ENCODE measurements at regions not wholly inside any gene's neighbourhood (a gene's known extent, or its start where the extent isn't known, plus 50 kb on each side); places are given as distances from the start of the nearest gene placed in this dataset.

DNA sequence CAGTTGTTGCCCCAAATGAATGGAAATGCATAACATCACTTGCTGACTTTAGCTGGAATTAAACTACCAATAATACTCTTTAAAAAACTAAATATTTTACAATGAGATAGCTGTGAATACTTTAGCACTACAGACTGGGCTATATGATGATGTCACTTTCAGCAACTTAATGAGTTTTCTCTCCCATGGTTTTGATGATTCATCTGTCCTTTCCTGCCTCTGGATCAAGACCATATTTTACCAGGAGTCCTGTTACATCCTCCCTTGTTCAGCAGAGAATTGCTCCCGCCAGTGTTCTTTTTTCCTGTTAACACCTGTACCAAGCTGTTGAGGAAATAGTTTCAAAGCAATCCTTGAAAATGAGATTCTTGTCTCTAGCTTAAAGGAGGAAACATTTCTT, 543.0 kb downstream of the SPRY1 start:
- Mint-ChIP-seq H3K36me3 (no peaks in the 10 kb centered on the region), H3K4me3 (no peak overlapping the region), H3K4me1 (no peaks in the 10 kb centered on the region), H3K9me3 (peaks cover 0 to 3% (median 3%) of the 10 kb centered on the region in 3 donors), H3K27ac (no peak overlapping the region), H3K27me3 (no peaks in the 10 kb centered on the region)

DNA sequence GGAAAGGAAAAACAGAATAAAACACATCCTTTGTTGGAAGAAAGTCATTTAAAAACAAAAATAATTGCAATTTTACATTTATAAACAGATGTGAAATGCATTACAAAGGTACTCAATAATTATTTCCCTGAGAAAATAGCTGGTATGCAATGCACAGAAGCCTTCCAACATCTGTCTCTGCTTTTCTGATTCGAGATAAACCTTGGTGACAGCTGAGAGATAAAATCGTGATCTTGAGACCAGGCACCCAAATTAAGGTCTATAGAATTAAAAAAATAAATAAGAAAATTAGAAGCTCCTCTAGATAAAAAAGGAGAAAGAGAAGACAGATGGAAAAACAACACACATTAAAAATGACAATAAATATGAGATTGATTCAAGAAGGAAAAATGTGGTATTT, 544.0 kb downstream of the SPRY1 start:
- no peaks in the 10 kb centered on the region for H3K4me1 Mint-ChIP-seq
- no peak overlapping the region for H3K4me3 Mint-ChIP-seq
- no peaks in the 10 kb centered on the region for H3K27me3 Mint-ChIP-seq
- H3K9me3 Mint-ChIP-seq, result no peaks in the 10 kb centered on the region
- no peaks in the 10 kb centered on the region for H3K36me3 Mint-ChIP-seq
- no peak overlapping the region for H3K27ac Mint-ChIP-seq

DNA sequence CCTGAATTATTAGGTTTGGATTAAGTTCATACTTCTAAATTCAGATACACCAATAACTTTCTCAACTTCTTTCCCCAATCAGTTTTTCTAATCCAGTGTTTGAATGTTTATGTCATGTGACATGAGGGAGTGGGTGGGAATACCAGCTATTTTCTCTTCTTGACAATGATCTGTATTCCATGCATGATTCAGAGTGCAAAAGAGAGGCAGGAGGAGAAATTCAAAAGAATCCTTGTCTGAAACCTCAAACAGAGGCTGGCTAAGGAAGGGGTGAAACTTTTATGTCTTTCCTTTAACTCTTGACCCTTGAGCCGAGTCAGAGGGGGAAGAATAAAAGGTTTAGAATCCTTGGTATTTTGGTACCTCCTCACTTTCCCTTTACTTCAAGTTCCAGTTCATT, 544.7 kb downstream of the SPRY1 start:
- H3K27ac Mint-ChIP-seq, result no peak overlapping the region
- H3K4me1 Mint-ChIP-seq, result no peaks in the 10 kb centered on the region
- H3K4me3 Mint-ChIP-seq, result no peak overlapping the region
- H3K27me3 Mint-ChIP-seq, result no peaks in the 10 kb centered on the region
- H3K9me3 Mint-ChIP-seq, result peaks cover 0 to 2% (median 0%) of the 10 kb centered on the region in 3 donors
- no peaks in the 10 kb centered on the region for H3K36me3 Mint-ChIP-seq

DNA sequence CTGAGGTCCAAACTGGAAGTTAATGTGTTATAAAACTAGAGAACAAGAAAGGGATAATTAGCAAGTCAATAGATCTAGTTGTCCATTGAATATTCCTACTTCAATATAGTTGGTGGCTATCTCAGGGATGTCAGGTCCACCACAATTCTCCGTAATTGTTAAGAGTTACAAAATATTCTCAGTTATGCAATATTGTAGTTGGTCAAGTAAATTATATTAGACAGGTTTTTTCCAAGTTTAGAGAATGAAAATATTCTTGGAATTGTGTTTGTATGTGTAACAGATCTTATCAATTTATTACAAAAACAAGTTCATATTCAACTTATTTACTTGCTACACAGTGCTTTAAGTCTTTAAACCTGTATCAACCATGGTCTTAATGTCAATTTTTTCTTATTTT, 547.4 kb downstream of the SPRY1 start:
- Mint-ChIP-seq H3K4me1 (no peaks in the 10 kb centered on the region), H3K27me3 (no peaks in the 10 kb centered on the region), H3K36me3 (no peaks in the 10 kb centered on the region), H3K9me3 (peaks cover 0 to 2% (median 0%) of the 10 kb centered on the region in 3 donors), H3K27ac (no peak overlapping the region), H3K4me3 (no peak overlapping the region)

DNA sequence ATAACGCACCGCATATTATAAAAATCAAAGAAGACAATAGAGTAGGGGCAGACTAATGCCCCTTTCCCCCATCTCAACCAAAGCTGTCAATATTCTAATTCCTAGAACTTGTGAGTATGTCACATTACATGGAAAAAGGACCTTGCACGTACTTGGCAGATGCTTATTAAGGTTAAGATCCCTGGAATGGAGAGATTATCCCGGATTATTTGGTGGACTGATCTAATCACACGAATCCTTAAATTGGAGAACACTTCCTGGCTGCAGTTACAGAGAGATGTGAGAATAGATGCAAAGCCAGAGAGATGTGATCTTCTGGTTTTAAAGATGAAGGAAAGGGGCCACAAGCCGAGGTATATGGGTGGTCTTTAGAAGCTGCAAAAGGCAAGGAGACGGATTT, 548.7 kb downstream of the SPRY1 start:
- no peaks in the 10 kb centered on the region for H3K27me3 Mint-ChIP-seq
- H3K9me3 Mint-ChIP-seq, result peaks cover 0 to 2% (median 0%) of the 10 kb centered on the region in 3 donors
- H3K4me1 Mint-ChIP-seq, result no peaks in the 10 kb centered on the region
- H3K36me3 Mint-ChIP-seq, result no peaks in the 10 kb centered on the region
- H3K4me3 Mint-ChIP-seq, result no peak overlapping the region
- H3K27ac Mint-ChIP-seq, result no peak overlapping the region

DNA sequence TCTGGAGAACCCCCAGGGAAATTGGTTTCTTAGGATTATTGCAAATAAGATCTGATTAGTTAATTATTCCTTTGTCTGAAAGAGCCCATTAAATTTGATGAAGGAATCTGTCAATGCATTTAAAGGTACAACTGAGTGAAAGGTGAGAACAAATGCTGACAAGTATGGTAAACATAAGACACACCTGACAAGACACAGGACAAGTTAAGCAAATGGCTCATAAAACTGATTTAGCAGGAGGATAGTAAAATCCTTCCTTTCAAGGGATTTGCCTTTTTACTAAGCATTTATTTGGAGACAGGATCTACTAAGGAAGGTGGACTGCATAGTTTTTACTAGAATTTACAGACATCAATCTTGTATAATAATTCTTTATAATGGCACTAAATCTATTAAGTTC, 553.9 kb downstream of the SPRY1 start:
- no peaks in the 10 kb centered on the region for H3K27me3 Mint-ChIP-seq
- peaks cover 0 to 3% (median 2%) of the 10 kb centered on the region in 3 donors for H3K9me3 Mint-ChIP-seq
- no peak overlapping the region for H3K27ac Mint-ChIP-seq
- H3K4me3 Mint-ChIP-seq, result no peak overlapping the region
- H3K36me3 Mint-ChIP-seq, result no peaks in the 10 kb centered on the region
- no peaks in the 10 kb centered on the region for H3K4me1 Mint-ChIP-seq

DNA sequence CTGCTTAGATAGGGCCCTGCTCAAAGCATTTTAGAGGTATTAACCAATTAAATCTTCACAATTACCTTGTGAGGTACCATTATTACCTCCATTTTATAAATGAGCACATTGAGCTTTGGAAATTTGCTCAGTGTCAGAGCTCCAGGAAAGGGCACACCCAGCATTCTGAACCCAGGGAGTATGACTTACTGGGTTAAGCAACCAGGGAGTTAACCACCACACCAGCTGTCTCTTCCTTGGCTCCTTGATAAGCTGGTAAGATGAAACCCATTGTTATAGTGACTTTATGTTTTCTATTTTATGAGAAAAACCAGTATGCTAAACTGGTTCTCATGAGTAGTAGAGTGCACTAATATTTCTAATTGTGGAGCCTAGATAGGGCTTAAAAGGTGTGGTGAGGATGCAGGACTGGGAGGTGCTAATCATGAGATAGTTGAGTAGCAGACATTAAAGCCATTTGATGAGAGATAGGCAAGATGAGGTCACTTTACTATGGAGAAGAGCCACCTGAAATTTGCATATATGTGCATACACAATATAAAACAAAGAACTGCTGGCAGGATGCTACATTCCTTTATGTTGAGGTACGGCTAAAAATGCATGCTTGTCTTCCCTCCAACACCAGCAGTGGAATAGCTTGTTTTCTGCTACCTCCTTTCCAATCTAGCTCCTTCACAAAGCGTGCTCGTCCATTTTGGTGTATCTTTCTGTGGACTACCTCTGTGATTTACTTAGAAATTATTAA, 556.1 kb downstream of the SPRY1 start:
- H3K4me3 Mint-ChIP-seq, result no peak overlapping the region
- no peaks in the 10 kb centered on the region for H3K36me3 Mint-ChIP-seq
- H3K27me3 Mint-ChIP-seq, result no peaks in the 10 kb centered on the region
- H3K27ac Mint-ChIP-seq, result no peak overlapping the region
- peaks cover 0 to 3% (median 0%) of the 10 kb centered on the region in 3 donors for H3K9me3 Mint-ChIP-seq
- no peaks in the 10 kb centered on the region for H3K4me1 Mint-ChIP-seq

DNA sequence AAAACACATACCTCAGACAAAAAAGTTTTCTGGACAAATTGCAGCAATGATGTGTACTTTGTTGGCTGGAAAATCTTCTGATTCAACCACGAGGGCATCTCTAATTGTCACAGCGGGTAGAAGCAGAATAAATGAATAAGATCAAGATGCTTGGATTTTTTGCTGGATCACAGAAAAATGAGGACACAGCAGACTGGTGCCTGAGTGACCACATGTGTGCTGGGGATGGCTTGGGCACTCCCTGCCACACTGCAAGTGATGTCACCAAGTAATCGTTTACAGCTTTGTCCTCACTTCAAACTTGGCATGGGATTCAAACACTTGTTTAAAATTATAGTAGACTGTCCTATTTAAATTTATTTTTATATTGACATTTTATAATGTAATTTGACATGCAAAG, 557.0 kb downstream of the SPRY1 start:
- Mint-ChIP-seq H3K27me3 (no peaks in the 10 kb centered on the region), H3K27ac (no peak overlapping the region), H3K4me3 (no peak overlapping the region), H3K36me3 (no peaks in the 10 kb centered on the region), H3K4me1 (no peaks in the 10 kb centered on the region), H3K9me3 (peaks cover 0 to 3% (median 0%) of the 10 kb centered on the region in 3 donors)

DNA sequence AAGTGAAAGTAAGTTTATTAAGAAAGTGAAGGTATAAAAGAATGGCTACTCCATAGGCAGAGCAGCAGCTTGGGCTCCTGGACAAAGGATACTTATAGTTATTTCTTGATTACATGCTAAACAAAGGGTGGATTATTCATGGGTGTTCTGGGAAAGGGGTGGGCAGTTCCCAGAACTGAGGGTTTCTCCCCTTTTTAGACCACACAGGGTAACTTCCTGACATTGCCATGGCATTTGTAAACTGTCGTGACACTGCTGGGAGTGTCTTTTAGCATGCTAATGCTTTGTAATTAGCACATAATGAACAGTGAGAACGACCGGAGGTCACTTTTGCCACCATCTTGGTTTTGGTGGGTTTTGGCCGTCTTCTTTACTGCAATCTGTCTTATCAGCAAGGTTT, 557.6 kb downstream of the SPRY1 start:
- H3K27ac Mint-ChIP-seq, result no peak overlapping the region
- no peaks in the 10 kb centered on the region for H3K36me3 Mint-ChIP-seq
- H3K4me1 Mint-ChIP-seq, result no peaks in the 10 kb centered on the region
- H3K27me3 Mint-ChIP-seq, result no peaks in the 10 kb centered on the region
- H3K9me3 Mint-ChIP-seq, result peaks cover 0 to 3% (median 0%) of the 10 kb centered on the region in 3 donors
- no peak overlapping the region for H3K4me3 Mint-ChIP-seq

DNA sequence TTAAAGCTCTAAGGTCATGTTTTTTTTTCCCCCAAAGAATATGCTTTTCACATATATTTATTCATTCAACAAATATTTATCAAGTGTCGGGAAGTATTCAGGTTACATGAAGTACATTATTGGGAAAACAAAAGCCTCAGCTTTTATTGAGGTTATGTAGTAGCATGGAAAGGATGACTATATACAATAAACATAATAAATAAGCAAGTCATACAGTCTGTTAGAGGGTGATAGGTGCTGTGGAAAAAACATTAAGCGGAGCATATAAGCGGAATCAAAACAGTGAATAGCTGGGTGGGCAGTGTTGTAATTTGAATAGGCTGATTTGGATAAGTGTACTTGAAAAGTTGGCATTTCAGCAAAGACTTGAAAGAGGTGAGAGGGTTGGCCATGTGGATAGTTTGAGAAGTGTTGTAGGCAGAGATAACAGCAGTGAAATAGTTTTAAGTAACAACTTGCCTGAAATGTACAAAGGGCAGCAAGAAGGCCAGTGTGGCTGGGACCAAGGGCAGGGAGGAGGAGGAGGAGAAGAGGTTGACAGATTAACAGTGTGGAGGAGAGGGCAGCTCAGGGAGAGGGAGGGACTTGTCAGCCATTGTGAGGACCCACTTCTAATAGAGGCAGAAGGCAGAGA, 558.7 kb downstream of the SPRY1 start:
- Mint-ChIP-seq H3K4me1 (no peaks in the 10 kb centered on the region), H3K4me3 (no peak overlapping the region), H3K36me3 (no peaks in the 10 kb centered on the region), H3K27me3 (no peaks in the 10 kb centered on the region), H3K9me3 (peaks cover 0 to 3% (median 0%) of the 10 kb centered on the region in 3 donors), H3K27ac (no peak overlapping the region)

DNA sequence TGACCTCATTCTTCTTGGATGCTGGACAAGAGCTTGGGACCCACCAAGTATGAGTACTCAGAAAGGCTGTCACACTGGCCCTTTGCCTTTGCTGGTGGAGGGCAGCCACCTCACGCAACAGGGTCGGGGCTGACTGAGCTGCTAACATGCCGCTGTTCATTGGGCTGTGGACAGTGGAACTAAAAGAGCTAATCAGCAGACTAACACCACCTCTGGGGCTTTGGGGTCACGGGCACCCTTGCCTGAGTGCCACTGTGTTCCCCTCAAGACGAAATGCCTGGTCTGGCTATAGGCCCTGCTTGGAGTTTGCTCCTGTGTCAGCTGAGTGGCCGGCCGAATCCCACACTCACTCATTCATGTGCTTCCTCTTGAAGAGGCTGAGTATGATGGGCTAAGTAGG, 559.6 kb downstream of the SPRY1 start:
- no peaks in the 10 kb centered on the region for H3K27me3 Mint-ChIP-seq
- H3K4me3 Mint-ChIP-seq, result no peak overlapping the region
- H3K36me3 Mint-ChIP-seq, result no peaks in the 10 kb centered on the region
- no peaks in the 10 kb centered on the region for H3K4me1 Mint-ChIP-seq
- H3K9me3 Mint-ChIP-seq, result peaks cover 0 to 3% (median 0%) of the 10 kb centered on the region in 3 donors
- no peak overlapping the region for H3K27ac Mint-ChIP-seq

DNA sequence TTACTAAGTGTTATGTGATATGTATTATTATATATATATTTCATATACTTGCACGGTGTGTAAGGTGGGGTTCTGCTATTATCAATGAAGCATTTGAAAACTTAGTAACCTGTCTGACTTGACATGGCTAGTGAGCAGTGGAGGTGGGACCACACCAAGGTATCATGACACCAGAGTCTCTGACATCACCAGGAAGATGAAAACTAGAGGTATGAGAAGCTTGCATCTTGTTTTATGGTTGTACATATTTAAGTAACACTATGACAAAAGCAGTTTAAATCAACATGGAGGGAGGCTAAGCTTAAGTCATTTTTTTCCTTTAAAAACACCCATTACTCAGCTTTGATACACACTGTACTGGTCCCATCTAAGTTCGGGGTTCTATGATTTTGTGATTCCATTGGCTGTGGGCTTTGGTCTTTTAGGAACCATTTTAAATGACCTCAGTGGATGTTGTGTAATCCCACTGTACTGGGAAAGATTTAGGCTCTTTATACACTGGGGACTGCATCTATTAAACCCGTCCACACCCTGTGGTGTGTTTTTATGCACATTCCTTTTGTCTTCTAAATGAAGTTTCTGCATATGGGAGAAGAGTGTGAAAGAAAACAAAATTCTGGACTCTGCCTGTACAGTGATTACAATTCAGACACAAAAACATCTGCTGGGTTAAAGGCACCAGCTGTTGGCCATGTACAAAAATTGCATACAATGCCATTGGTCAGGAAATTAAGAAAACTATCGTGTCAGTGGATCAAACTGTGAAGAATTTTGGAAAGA, 570.6 kb downstream of the SPRY1 start:
- no peak overlapping the region for H3K4me3 Mint-ChIP-seq
- no peak overlapping the region for H3K27ac Mint-ChIP-seq
- H3K4me1 Mint-ChIP-seq, result no peaks in the 10 kb centered on the region
- no peaks in the 10 kb centered on the region for H3K36me3 Mint-ChIP-seq
- no peaks in the 10 kb centered on the region for H3K27me3 Mint-ChIP-seq
- H3K9me3 Mint-ChIP-seq, result peaks cover 0 to 8% (median 2%) of the 10 kb centered on the region in 3 donors

DNA sequence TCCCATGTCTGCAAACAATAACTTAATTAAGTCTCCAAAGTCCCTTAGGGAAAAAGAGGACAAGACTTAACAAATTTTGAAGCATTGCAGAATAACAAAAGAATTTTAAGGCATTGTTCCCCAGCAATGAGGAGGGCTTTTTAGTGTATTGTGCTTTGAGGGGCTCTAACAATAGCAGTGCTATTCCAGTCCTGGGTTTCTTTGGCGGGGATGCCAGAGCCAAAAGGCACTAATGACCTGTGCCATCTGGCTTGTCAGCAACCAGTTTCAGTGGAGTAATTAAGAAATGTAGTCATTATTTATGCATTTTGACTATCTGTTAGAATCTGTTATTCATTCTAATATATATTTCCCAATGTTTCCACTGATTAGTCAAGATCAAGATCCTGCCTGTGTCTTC, 575.4 kb downstream of the SPRY1 start:
- Mint-ChIP-seq H3K36me3 (no peaks in the 10 kb centered on the region), H3K4me3 (no peak overlapping the region), H3K4me1 (no peaks in the 10 kb centered on the region), H3K9me3 (peaks cover 0 to 8% (median 5%) of the 10 kb centered on the region in 3 donors), H3K27ac (no peak overlapping the region), H3K27me3 (no peaks in the 10 kb centered on the region)

DNA sequence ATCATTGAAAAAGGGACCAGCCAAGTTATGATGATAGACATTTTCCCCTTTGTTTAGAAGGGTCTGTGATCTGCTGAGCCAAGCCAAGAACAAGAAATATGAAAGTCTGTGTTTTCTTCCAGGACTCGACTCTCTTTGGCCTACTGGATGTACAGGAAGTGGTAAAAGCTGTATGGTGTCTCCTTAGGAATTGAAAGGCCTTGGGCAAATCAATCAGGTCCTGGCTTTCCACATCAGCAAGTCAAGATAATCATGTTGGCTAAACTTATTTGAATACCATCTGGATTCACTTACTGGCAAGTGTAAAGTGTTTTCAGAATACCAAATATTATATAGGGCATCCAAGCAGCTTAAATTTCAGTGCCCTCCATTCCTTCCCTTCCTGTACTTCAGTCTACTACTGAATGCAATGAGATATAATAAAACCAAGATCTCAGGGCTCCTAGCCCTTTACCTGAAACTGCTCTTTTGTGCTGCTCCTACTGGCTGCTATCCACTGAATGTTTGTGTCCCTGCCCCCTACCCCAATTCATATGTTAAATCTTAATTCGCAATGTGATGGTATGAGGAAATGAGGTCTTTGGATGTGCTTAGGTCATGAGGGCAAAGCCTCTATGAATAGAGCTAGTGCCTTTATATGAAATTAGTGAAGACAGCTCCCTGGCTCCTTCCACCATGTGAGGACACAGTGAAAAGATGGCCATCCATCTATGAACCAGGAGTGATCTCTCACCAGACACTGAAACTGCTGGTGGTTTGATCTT, 578.0 kb downstream of the SPRY1 start:
- no peaks in the 10 kb centered on the region for H3K36me3 Mint-ChIP-seq
- no peak overlapping the region for H3K4me3 Mint-ChIP-seq
- no peaks in the 10 kb centered on the region for H3K27me3 Mint-ChIP-seq
- no peaks in the 10 kb centered on the region for H3K4me1 Mint-ChIP-seq
- no peak overlapping the region for H3K27ac Mint-ChIP-seq
- peaks cover 0 to 5% (median 0%) of the 10 kb centered on the region in 3 donors for H3K9me3 Mint-ChIP-seq

DNA sequence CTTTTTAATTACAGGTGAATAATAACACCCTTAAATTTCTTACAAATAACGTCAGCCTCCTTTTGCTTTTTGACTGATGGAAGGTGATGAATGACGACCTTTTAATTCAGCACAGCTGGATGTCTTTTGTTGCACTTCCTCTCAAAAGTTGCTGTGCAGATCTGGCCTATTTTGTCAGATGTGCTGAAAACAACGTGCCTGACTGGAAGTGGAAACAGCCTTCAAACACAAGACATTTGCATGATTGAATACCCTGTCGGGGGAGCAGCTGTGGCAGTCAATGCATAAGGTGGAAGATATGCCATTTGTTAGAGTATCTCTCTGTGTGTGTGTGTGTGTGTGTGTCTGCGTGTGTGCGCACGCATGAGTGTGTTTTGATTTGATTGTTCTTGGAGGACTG, 579.7 kb downstream of the SPRY1 start:
- Mint-ChIP-seq H3K4me1 (no peaks in the 10 kb centered on the region), H3K9me3 (peaks cover 0 to 5% (median 0%) of the 10 kb centered on the region in 3 donors), H3K4me3 (peak overlapping the region in 1 of 4 donors; percentile 44), H3K27ac (no peak overlapping the region), H3K27me3 (no peaks in the 10 kb centered on the region), H3K36me3 (no peaks in the 10 kb centered on the region)

Data from IgD-negative memory B cell (primary cell).